Spleen (tissue), 7 donors: ENCODE measurements at regions not wholly inside any gene's neighbourhood (a gene's known extent, or its start where the extent isn't known, plus 50 kb on each side); places are given as distances from the start of the nearest gene placed in this dataset.

Source experiments
- CTCF ChIP-seq, 11 experiments: fragments of 200-600 bp in 7 of 11; fragments of 450-650 bp in 4 of 11; sonication (generic) in 4 of 11; IDR thresholded peaks in 8 of 11; conservative IDR thresholded peaks in 3 of 11; 1 replicate in 7 of 11; 2 replicates in 4 of 11; pipeline versions ENCODE4 v1.4.0 to v1.8.0; 2016 to 2021; ENCODE audit warnings: antibody characterized with exemption in 11 of 11, inconsistent platforms in 4 of 11, mild to moderate bottlenecking in 1 of 11
- POLR2A ChIP-seq, 3 donors: fragments of 450-650 bp; IDR thresholded peaks; one replicate each; pipeline ENCODE4 v1.5.1; 2017; ENCODE audit warnings: antibody characterized with exemption in 3 of 3, mild to moderate bottlenecking in 1 of 3
- donor health status: DM: no; HTN: no; CAD: no; lungs with moderate emphysema.
- donor health status: DM: no; HTN: no; CAD: no.
- donor health status: DM: no; HTN: no; CAD: no.

- TF ChIP-seq CTCF (IDR thresholded peaks at IDR 0.05 in 8 of 11, conservative IDR thresholded peaks at IDR 0.05 in 3 of 11) (no peak), POLR2A (IDR thresholded peaks at IDR 0.05) (no peak)
These were observed 702.9 kb downstream of the SUCLG1 start for GRCh38 chr2:83756219-83756618.
